ENCODE measurements at regions not wholly inside any gene's neighbourhood (a gene's known extent, or its start where the extent isn't known, plus 50 kb on each side); places are given as distances from the start of the nearest gene placed in this dataset.

GRCh38 chr3:135383301-135383700, 582.2 kb upstream of the PPP2R3A start:
- no peak overlapping the region for H3K4me3 ChIP-seq (ENCODE audit: low read depth, low read length)
- TF ChIP-seq CTCF (conservative IDR thresholded peaks at IDR 0.05; ENCODE audit: low read depth, low read length), result no peak
- DNase-seq (ENCODE audit: low read depth), result no peak

GRCh38 chr3:135392151-135392550, 573.4 kb upstream of the PPP2R3A start:
- no peak for DNase-seq (ENCODE audit: low read depth)

GRCh38 chr3:135393159-135393558, 572.4 kb upstream of the PPP2R3A start:
- H3K4me3 ChIP-seq (ENCODE audit: low read depth, low read length), result no peak overlapping the region
- TF ChIP-seq CTCF (conservative IDR thresholded peaks at IDR 0.05; ENCODE audit: low read depth, low read length), result no peak
- no peak for DNase-seq (ENCODE audit: low read depth)

More at GRCh38 chr3:135392151-135392550, 573.4 kb upstream of the PPP2R3A start:
- no peak for TF ChIP-seq CTCF (conservative IDR thresholded peaks at IDR 0.05; ENCODE audit: low read depth, low read length)
- no peak overlapping the region for H3K4me3 ChIP-seq (ENCODE audit: low read depth, low read length)

GRCh38 chr3:135393898-135394525, 571.5 kb upstream of the PPP2R3A start:
- TF ChIP-seq CTCF (conservative IDR thresholded peaks at IDR 0.05; ENCODE audit: low read depth, low read length), result no peak
- no peak overlapping the region for H3K4me3 ChIP-seq (ENCODE audit: low read depth, low read length)
- no peak for DNase-seq (ENCODE audit: low read depth)

GRCh38 chr3:135412475-135412874, 553.1 kb upstream of the PPP2R3A start:
- no peak for DNase-seq (ENCODE audit: low read depth)
- no peak for TF ChIP-seq CTCF (conservative IDR thresholded peaks at IDR 0.05; ENCODE audit: low read depth, low read length)
- H3K4me3 ChIP-seq (ENCODE audit: low read depth, low read length), result no peak overlapping the region

GRCh38 chr3:135416182-135416581, 549.3 kb upstream of the PPP2R3A start:
- no peak overlapping the region for H3K4me3 ChIP-seq (ENCODE audit: low read depth, low read length)
- no peak for DNase-seq (ENCODE audit: low read depth)
- TF ChIP-seq CTCF (conservative IDR thresholded peaks at IDR 0.05; ENCODE audit: low read depth, low read length), result no peak

GRCh38 chr3:135419155-135419554, 546.4 kb upstream of the PPP2R3A start:
- TF ChIP-seq CTCF (conservative IDR thresholded peaks at IDR 0.05; ENCODE audit: low read depth, low read length), result no peak
- DNase-seq (ENCODE audit: low read depth), result no peak

More at GRCh38 chr3:135419155-135419554, 546.4 kb upstream of the PPP2R3A start:
- H3K4me3 ChIP-seq (ENCODE audit: low read depth, low read length), result no peak overlapping the region
